DMS153 treated with DMSO at 0.1 percent for 48 hours (cell line): ENCODE measurements at regions not wholly inside any gene's neighbourhood (a gene's known extent, or its start where the extent isn't known, plus 50 kb on each side); places are given as distances from the start of the nearest gene placed in this dataset.
"Not testable (repeated sequence)": the region's sequence is repeated elsewhere in the genome, so short reads cannot be mapped to it uniquely, and the experiment has no call there.

Experiments used
- DNase-seq: peaks from one replicate; lab custom pipeline; 2025; ENCODE audit not compliant: unreplicated experiment; lab: John Stamatoyannopoulos, UW

DNA sequence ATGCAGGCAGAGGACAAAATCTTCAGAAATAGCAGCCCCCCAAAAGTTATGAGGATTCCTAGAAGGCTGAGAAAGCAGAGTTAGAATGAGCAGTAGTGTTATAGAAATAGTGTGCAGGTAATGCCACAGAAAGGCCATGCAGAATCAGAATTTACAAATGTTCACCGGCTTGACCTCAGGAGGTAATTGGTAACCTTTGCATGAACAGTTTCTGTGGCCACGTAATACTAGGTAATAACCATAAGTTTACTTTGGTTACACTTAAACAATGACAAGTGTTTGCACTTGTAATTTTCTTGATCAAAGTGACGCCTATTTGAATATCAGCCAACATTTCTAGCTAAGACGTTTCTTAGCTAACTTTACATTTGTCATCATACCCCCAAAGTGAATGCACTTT is 393.6 kb downstream of the GPAT3 start:
- DNase-seq: no peak

DNA sequence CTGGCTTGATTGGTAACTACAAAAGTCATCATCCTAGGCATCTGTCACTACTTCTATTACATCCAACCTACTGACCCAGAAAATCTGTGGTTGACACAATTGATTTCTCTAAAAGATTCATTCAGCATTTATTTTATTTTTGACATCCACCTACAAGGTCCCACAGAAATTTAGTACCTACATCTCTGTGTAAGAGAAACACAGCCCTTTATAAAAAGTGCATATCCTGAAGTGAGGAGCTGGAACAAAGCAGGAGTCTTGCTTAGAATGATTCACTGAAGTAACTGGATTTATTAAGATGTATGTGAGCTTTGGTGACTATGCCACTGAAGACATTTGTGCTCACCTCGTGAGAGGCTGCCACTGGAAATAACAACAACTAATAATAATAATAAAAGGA is 391.0 kb downstream of the GPAT3 start:
- no peak for DNase-seq

DNA sequence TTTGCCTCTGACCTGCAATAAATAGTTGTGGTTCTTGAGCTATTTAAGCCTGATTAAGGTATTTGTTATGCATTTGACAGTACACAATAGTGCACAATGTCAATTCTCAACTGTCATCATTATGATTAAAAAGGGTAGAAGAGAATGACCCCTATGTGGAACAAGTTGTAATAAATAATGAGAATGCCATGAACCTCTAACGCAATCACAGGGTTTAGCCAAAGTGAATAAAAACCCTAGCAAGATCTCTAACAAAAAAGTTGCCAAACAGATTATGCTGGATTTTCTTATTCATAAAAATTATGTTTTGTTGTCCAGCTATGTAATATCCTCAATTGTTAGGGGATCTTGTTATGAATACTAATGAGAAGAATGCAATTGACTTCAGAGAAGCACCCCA is 387.4 kb downstream of the GPAT3 start:
- DNase-seq: no peak

GRCh38 chr4:83922402-83922801 is 386.5 kb downstream of the GPAT3 start:
- no peak for DNase-seq

- no peak for DNase-seq
Measured at GRCh38 chr4:83921124-83921523, 385.2 kb downstream of the GPAT3 start.

- DNase-seq: no peak
Measured at GRCh38 chr4:83920375-83920774, 384.5 kb downstream of the GPAT3 start.

GRCh38 chr4:83917572-83917971 is 381.7 kb downstream of the GPAT3 start:
- DNase-seq: no peak

- no peak for DNase-seq
Measured at GRCh38 chr4:83910693-83911092, 374.8 kb downstream of the GPAT3 start.

DNA sequence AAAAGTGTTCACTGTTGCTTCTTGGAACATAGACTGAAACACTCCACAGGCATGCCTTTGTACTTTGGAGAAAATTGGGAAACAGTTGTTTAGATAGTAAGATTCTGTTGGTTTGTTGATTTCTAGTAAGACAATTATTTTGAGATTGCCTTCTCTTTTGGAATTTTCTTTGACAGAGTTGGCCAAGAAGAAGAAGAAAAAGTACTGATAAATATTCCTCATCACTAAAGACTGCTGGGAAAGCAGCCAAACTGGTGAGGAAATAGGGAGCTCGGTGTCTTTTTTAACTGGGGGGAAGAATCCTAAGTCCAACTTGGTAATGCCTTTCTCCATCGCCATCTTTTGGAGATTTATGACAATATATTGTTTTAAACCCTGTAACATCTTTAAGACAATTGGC is 370.7 kb downstream of the GPAT3 start:
- DNase-seq: no peak

- peak; percentile 23 for DNase-seq
Measured at GRCh38 chr4:83905952-83906351, 370.0 kb downstream of the GPAT3 start.

DNA sequence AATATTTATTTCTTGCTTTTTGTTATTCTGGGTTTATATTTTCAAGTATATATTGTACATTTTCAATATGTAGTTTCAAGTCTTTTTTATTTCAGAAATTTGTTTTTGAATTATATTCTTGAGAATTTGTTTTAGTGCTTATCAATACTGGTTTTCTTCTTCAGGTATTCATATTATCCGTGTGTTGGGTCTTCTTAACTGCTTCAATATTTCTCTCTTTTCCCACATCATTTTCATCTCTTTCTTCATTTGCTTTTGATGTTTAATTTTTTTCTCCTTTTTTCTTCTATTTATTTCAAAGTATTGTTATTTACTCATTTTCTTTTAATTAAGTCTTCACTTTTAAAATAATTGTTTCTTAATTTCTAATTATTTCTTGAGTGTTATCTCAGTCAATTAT is 367.8 kb downstream of the GPAT3 start:
- DNase-seq: not testable (repeated sequence)

DNA sequence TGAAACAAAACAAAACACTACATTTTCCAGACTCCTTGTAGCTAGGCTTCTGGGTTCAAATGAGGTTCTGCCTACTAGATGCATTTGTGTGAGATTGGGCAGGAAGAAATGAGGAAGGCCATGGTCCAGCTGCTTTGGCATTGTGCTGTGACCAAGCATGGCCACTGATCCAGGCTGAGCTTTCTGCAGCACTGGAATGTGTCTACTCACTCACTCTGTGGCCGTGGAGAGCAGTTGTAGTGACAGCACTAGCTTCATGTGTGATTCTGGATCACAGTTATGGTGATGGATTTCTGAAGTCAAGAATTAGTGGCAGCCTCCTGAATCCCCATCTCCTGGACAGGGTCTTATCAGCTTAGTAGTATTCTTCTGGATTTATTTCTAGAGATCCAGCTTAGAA is 358.9 kb downstream of the GPAT3 start:
- no peak for DNase-seq

GRCh38 chr4:83890816-83891215 is 354.9 kb downstream of the GPAT3 start:
- no peak for DNase-seq

DNA sequence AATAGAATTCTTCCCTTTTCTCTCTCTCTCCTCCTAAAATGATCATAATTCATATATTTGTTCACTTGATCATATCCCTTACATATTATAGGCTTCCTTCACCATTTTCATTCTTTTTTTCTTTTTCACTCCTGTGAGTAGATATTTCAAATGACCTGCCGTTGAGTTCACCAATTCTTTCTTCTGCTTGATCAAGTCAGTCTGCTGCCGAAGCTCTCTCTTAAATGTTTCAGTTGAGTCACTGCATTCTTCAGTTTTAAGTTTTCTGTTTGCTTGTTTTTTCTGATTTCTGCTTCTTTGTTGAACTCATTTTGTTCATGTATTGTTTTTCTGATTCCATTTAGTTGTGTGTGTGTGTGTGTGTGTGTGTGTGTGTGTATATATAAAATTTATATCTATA is 354.3 kb downstream of the GPAT3 start:
- DNase-seq: no peak

DNA sequence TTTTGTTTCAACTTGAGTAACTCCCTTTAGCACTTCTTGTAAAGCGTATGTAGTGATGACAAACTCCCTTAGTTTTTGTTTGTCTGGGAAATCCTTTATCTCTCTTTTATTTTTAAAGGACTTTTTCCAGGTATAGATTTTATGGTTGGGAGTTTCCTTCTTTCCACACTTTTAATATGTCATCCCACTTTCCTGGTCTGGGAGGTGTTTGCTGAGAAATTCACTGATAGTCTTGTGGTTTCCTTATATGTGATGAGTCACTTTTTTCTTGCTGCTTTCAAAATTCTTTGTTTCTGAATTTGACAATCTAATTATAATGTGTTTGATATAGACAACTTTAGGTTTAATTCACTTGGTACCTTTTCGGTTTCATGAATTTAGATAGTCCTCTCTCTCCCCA is 353.9 kb downstream of the GPAT3 start:
- DNase-seq: no peak

DNA sequence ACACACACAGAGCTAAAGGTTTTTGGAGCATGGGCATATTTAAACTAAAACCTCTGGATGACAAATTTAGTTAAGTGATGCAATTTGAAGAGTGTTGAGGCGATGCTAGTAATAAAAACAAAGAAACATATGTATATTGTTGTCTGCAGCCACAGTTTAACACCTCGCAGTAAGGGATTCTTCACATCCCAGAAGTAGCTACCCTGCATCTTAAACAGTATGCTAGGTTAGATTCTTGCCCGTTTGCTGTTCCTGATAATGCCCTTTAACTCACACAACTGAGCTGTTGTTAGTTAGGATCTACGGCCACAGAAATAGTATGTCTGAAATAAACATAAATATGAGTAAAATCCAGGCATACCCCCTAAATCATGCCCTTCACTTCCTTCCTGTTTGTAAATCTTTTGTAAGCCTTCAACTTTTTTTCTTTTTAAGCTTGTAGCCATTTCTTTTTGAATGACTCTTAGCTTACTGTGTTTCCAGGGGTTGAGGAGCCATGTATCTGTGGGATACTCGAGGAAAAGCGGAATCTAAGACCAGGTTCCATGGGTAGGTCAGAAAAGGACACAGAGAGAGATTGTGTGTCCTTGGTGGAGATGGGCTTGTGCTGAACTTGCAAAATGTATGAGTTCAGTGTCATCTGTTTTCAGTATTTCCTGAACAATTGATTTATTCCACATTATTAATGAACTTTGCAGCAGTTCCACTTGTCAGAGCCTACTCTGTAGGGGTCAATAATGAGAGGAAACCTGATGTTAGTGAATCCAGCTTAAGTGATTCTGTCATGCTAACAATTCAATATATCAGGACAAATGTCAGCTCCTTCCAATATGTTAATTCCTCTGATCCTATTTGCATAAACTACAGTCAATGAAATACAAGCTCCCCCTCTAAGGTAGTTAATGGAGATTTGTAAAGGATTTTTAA is 349.6 kb downstream of the GPAT3 start:
- DNase-seq: no peak

DNA sequence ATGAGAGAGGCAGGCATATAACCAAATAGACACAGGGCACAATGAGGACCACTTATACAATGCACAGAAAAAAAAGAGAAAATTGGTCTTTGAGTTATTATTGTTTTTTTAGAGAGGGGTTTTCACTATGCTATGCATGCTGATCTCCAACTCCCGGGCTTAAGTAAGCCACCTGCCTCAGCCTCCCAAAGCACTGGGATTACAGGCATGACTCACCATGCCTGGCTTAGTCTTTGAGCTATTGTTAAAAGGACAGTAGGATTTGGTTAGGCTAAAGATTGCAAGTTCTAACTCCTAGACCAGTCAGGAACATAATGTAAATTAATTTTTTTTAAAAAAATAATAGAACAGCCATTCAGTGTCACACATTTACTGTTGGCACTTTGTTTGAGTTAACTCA is 340.1 kb downstream of the GPAT3 start:
- no peak for DNase-seq

- DNase-seq: no peak
Measured at GRCh38 chr4:83875437-83875836, 339.5 kb downstream of the GPAT3 start.

- no peak for DNase-seq
Measured at GRCh38 chr4:83873996-83874395, 338.1 kb downstream of the GPAT3 start.

GRCh38 chr4:83870328-83870950 is 334.5 kb downstream of the GPAT3 start:
- no peak for DNase-seq

GRCh38 chr4:83866834-83867621 is 331.1 kb downstream of the GPAT3 start:
- no peak for DNase-seq
